Activated CD4-positive, alpha-beta T cell treated with anti-CD3 and anti-CD28 coated beads for 36 hours (primary cell): ENCODE measurements at regions not wholly inside any gene's neighbourhood (a gene's known extent, or its start where the extent isn't known, plus 50 kb on each side); places are given as distances from the start of the nearest gene placed in this dataset.

Source experiments
- ATAC-seq: fragments of 200-7000 bp; cut with Tn5 transposase; one replicate; pipeline ENCODE4 v1.10.0; 2021; ENCODE audit warnings: mild to moderate bottlenecking, moderate library complexity
- CTCF ChIA-PET: fragments of 350-600 bp; sonication (Branson Sonifier 250); formaldehyde crosslinking; loops from one replicate; lab custom pipeline; 2021; ENCODE audit warnings: antibody characterized with exemption; lab: Charles Lee
- POLR2A ChIA-PET: fragments of 350-600 bp; sonication (Branson Sonifier 250); formaldehyde crosslinking; loops from one replicate; lab custom pipeline; 2021; ENCODE audit warnings: antibody characterized with exemption, inconsistent platforms; lab: Charles Lee
- DNase-seq: peaks from one replicate; pipeline ENCODE4 v3.0.0-alpha.2; 2020
- H3K27ac Mint-ChIP-seq: one replicate; pipeline ENCODE4 v1.8.0; 2021; ENCODE audit warnings: mixed read lengths
- H3K27me3 Mint-ChIP-seq: one replicate; pipeline ENCODE4 v1.8.0; 2021; ENCODE audit warnings: mixed read lengths
- H3K36me3 Mint-ChIP-seq: one replicate; pipeline ENCODE4 v1.8.0; 2021; ENCODE audit warnings: low read depth, mixed read lengths
- H3K4me1 Mint-ChIP-seq: one replicate; pipeline ENCODE4 v1.8.0; 2021; ENCODE audit warnings: mixed read lengths
- H3K4me3 Mint-ChIP-seq: one replicate; pipeline ENCODE4 v1.8.0; 2021; ENCODE audit warnings: mild to moderate bottlenecking, moderate library complexity, mixed read lengths
- H3K9me3 Mint-ChIP-seq: one replicate; pipeline ENCODE4 v1.8.0; 2021; ENCODE audit warnings: low read depth, mixed read lengths
- intact Hi-C, 2 experiments: fragments of 100-400 bp; cut with DNase I in 1 of 2; cut with micrococcal nuclease in 1 of 2; formaldehyde crosslinking; loops; one replicate each; pipeline versions ENCODE4 v1.14.2 to v1.15.1; 2022 to 2024; cut with DNase I, micrococcal nuclease

GRCh38 chr11:69879729-69880005 is 60.5 kb upstream of the FGF3 start:
- no peak overlapping the region for H3K4me3 Mint-ChIP-seq
- POLR2A ChIA-PET, result no interaction called here
- H3K9me3 Mint-ChIP-seq, result no peaks in the 10 kb centered on the region
- ATAC-seq, result no peak
- DNase-seq, result no peak
- intact Hi-C loops, result no loop called here
- H3K36me3 Mint-ChIP-seq, result no peaks in the 10 kb centered on the region
- H3K4me1 Mint-ChIP-seq, result no peaks in the 10 kb centered on the region
- H3K27me3 Mint-ChIP-seq, result peaks cover 6% of the 10 kb centered on the region
- CTCF ChIA-PET, result interaction anchor here (0.7 kb wide), 1 partner anchor 15 kb away, joined by 7 read pairs; no protein-coding TSS in a partner anchor
- H3K27ac Mint-ChIP-seq, result no peak overlapping the region

GRCh38 chr11:69880041-69880825 is 61.0 kb upstream of the FGF3 start:
- intact Hi-C loops, result no loop called here
- no peak for ATAC-seq
- POLR2A ChIA-PET, result no interaction called here

GRCh38 chr11:69880826-69881445 is 61.7 kb upstream of the FGF3 start:
- no peak for DNase-seq
- Mint-ChIP-seq H3K27me3 (peaks cover 6% of the 10 kb centered on the region), H3K4me3 (no peak overlapping the region), H3K27ac (no peak overlapping the region), H3K9me3 (no peaks in the 10 kb centered on the region), H3K36me3 (no peaks in the 10 kb centered on the region), H3K4me1 (no peaks in the 10 kb centered on the region)
- ATAC-seq, result no peak
- POLR2A ChIA-PET, result no interaction called here
- CTCF ChIA-PET, result no interaction called here
- intact Hi-C loops, result no loop called here

More at GRCh38 chr11:69880041-69880825, 61.0 kb upstream of the FGF3 start:
- H3K36me3 Mint-ChIP-seq, result no peaks in the 10 kb centered on the region
- no peak for DNase-seq
- H3K27ac Mint-ChIP-seq, result no peak overlapping the region
- no peaks in the 10 kb centered on the region for H3K4me1 Mint-ChIP-seq
- no peak overlapping the region for H3K4me3 Mint-ChIP-seq
- peaks cover 6% of the 10 kb centered on the region for H3K27me3 Mint-ChIP-seq
- CTCF ChIA-PET, result interaction anchor here (0.7 kb wide), 1 partner anchor 15 kb away, joined by 7 read pairs; no protein-coding TSS in a partner anchor
- H3K9me3 Mint-ChIP-seq, result no peaks in the 10 kb centered on the region

GRCh38 chr11:69881467-69882269 is 62.5 kb upstream of the FGF3 start:
- Mint-ChIP-seq H3K36me3 (no peaks in the 10 kb centered on the region), H3K27me3 (peaks cover 4% of the 10 kb centered on the region), H3K9me3 (no peaks in the 10 kb centered on the region), H3K27ac (no peak overlapping the region), H3K4me3 (no peak overlapping the region), H3K4me1 (no peaks in the 10 kb centered on the region)
- DNase-seq (no peak), ATAC-seq (no peak)
- ChIA-PET CTCF (no interaction called here), POLR2A (no interaction called here)
- intact Hi-C loops, result no loop called here

- ATAC-seq (no peak), DNase-seq (no peak)
- intact Hi-C loops, result no loop called here
- Mint-ChIP-seq H3K9me3 (no peaks in the 10 kb centered on the region), H3K27me3 (peaks cover 4% of the 10 kb centered on the region), H3K36me3 (no peaks in the 10 kb centered on the region), H3K4me1 (no peaks in the 10 kb centered on the region), H3K27ac (no peak overlapping the region), H3K4me3 (no peak overlapping the region)
- ChIA-PET POLR2A (no interaction called here), CTCF (no interaction called here)
These were observed 63.0 kb upstream of the FGF3 start for GRCh38 chr11:69882270-69882608.

GRCh38 chr11:69883292-69884255 is 64.4 kb upstream of the FGF3 start:
- H3K4me3 Mint-ChIP-seq, result no peak overlapping the region
- POLR2A ChIA-PET, result no interaction called here
- H3K4me1 Mint-ChIP-seq, result no peaks in the 10 kb centered on the region
- no peaks in the 10 kb centered on the region for H3K9me3 Mint-ChIP-seq
- no peak for DNase-seq
- CTCF ChIA-PET, result interaction anchor here (0.5 kb wide), 1 partner anchor 15 kb away, joined by 3 read pairs; no protein-coding TSS in a partner anchor
- H3K27ac Mint-ChIP-seq, result no peak overlapping the region
- no peak for ATAC-seq
- H3K27me3 Mint-ChIP-seq, result peaks cover 4% of the 10 kb centered on the region
- intact Hi-C loops, result no loop called here
- H3K36me3 Mint-ChIP-seq, result no peaks in the 10 kb centered on the region

- Mint-ChIP-seq H3K27ac (no peak overlapping the region), H3K4me3 (no peak overlapping the region), H3K4me1 (no peaks in the 10 kb centered on the region), H3K27me3 (peaks cover 2% of the 10 kb centered on the region), H3K9me3 (no peaks in the 10 kb centered on the region), H3K36me3 (no peaks in the 10 kb centered on the region)
- no peak for DNase-seq
- intact Hi-C loops, result no loop called here
- ChIA-PET POLR2A (no interaction called here), CTCF (interaction anchor here (0.5 to 0.6 kb wide), 2 partner anchors 14 to 664 kb away, joined by 3 to 4 read pairs; no protein-coding TSS in a partner anchor)
- no peak for ATAC-seq
These were observed 65.1 kb upstream of the FGF3 start for GRCh38 chr11:69884286-69884685.

- H3K27me3 Mint-ChIP-seq, result peaks cover 2% of the 10 kb centered on the region
- H3K9me3 Mint-ChIP-seq, result no peaks in the 10 kb centered on the region
- no peak overlapping the region for H3K4me3 Mint-ChIP-seq
- H3K27ac Mint-ChIP-seq, result no peak overlapping the region
- H3K4me1 Mint-ChIP-seq, result no peaks in the 10 kb centered on the region
- CTCF ChIA-PET, result interaction anchor here (0.6 kb wide), 1 partner anchor 664 kb away, joined by 4 read pairs; no protein-coding TSS in a partner anchor
- no peaks in the 10 kb centered on the region for H3K36me3 Mint-ChIP-seq
- intact Hi-C loops, result loop anchor here in 1 of 2 experiments (5.0 kb wide), 1 partner anchor 182 kb away; the partner anchor contains the start of gene FGF19
- POLR2A ChIA-PET, result no interaction called here
- ATAC-seq, result no peak
- no peak for DNase-seq
These were observed 65.5 kb upstream of the FGF3 start for GRCh38 chr11:69884751-69885150.

- peaks cover 9% of the 10 kb centered on the region for H3K27me3 Mint-ChIP-seq
- no peak for ATAC-seq
- no peaks in the 10 kb centered on the region for H3K36me3 Mint-ChIP-seq
- no peak for DNase-seq
- ChIA-PET CTCF (interaction anchor here (0.6 to 1.9 kb wide), 2 partner anchors 14 to 311 kb away, joined by 3 to 4 read pairs; no protein-coding TSS in a partner anchor), POLR2A (no interaction called here)
- intact Hi-C loops, result loop anchor here in 1 of 2 experiments (5.0 kb wide), 1 partner anchor 185 kb away; the partner anchor contains the start of gene FGF19
- H3K4me3 Mint-ChIP-seq, result no peak overlapping the region
- H3K27ac Mint-ChIP-seq, result no peak overlapping the region
- H3K9me3 Mint-ChIP-seq, result no peaks in the 10 kb centered on the region
- peaks cover 2% of the 10 kb centered on the region for H3K4me1 Mint-ChIP-seq
These were observed 68.1 kb upstream of the FGF3 start for GRCh38 chr11:69887330-69887729.

GRCh38 chr11:69887841-69888427 is 68.7 kb upstream of the FGF3 start:
- intact Hi-C loops, result loop anchor here (1.0 to 5.0 kb wide), 3 partner anchors 184 to 202 kb away; partner anchors contain the start of gene FGF19 (in 2 of the 2)
- Mint-ChIP-seq H3K36me3 (no peaks in the 10 kb centered on the region), H3K4me3 (no peak overlapping the region), H3K9me3 (no peaks in the 10 kb centered on the region), H3K27me3 (peaks cover 14% of the 10 kb centered on the region), H3K4me1 (peaks cover 2% of the 10 kb centered on the region), H3K27ac (no peak overlapping the region)
- ChIA-PET CTCF (interaction anchor here (0.6 to 1.9 kb wide), 3 partner anchors 10 to 129 kb away, joined by 3 to 8 read pairs (median 4); no protein-coding TSS in a partner anchor), POLR2A (no interaction called here)
- no peak for ATAC-seq
- no peak for DNase-seq
